ENCODE measurements at regions not wholly inside any gene's neighbourhood (a gene's known extent, or its start where the extent isn't known, plus 50 kb on each side); places are given as distances from the start of the nearest gene placed in this dataset.

- TF ChIP-seq CTCF (IDR thresholded peaks at IDR 0.05) (no peak), POLR2A (IDR thresholded peaks at IDR 0.05) (no peak)
These were observed 104.8 kb downstream of the ISOC1 start for GRCh38 chr5:129199308-129199707.
